Tibial nerve (tissue), 3 donors: ENCODE measurements at regions not wholly inside any gene's neighbourhood (a gene's known extent, or its start where the extent isn't known, plus 50 kb on each side); places are given as distances from the start of the nearest gene placed in this dataset.

Experiments used
- CTCF ChIP-seq, 5 experiments: fragments of 200-600 bp in 3 of 5; fragments of 450-650 bp in 2 of 5; sonication (generic) in 3 of 5; IDR thresholded peaks; one replicate each; pipeline ENCODE4 v1.5.1; 2016 to 2019; ENCODE audit warnings: antibody characterized with exemption in 5 of 5, mild to moderate bottlenecking in 3 of 5, moderate library complexity in 2 of 5
- POLR2A ChIP-seq, 2 donors: fragments of 450-650 bp; IDR thresholded peaks; one replicate each; pipeline ENCODE4 v1.6.1; 2017; ENCODE audit warnings: antibody characterized with exemption in 2 of 2, mild to moderate bottlenecking in 2 of 2, moderate library complexity in 2 of 2

- TF ChIP-seq CTCF (IDR thresholded peaks at IDR 0.05): no peak
- TF ChIP-seq POLR2A (IDR thresholded peaks at IDR 0.05): no peak
Measured at GRCh38 chr16:66165879-66166278, 200.6 kb upstream of the CDH5 start.
